ENCODE measurements at regions not wholly inside any gene's neighbourhood (a gene's known extent, or its start where the extent isn't known, plus 50 kb on each side); places are given as distances from the start of the nearest gene placed in this dataset.

DNA sequence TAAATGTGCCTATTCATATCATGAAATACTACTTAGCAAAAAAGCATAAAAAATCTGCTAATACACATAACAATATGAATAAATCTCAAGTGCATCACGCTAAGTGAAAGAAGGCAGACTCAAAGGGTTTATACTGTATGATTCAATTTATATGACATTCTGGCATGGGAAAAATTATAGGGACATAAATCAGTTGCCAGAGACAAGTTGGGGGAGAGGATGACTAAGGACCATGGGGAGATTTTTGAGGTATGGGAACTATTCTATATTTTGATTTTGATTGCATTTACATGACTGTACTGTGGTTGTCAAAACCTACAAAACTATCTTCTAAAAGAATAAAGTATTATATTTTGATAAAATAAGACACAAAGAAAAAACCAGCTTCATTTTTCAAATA is 650.3 kb upstream of the NR5A2 start:
- no peak overlapping the region for H3K9ac ChIP-seq (ENCODE audit: low read depth, low read length)
- H3K4me1 ChIP-seq (ENCODE audit: insufficient read depth, low read length), result no peaks in the 10 kb centered on the region
- H3K36me3 ChIP-seq (ENCODE audit: insufficient read depth, low read length), result no peaks in the 10 kb centered on the region
- H2AFZ ChIP-seq (ENCODE audit: low read depth, low read length), result no peak overlapping the region
- H3K4me2 ChIP-seq (ENCODE audit: insufficient read depth, low read length), result no peak overlapping the region
- H3K27me3 ChIP-seq (ENCODE audit: insufficient read depth, low read length, poor library complexity), result no peaks in the 10 kb centered on the region
- H3K79me2 ChIP-seq (ENCODE audit: insufficient read depth, low read length), result no peaks in the 10 kb centered on the region
- ATAC-seq (ENCODE audit: insufficient read depth, low read depth) (no peak), DNase-seq (no peak)
- H3K4me3 ChIP-seq (ENCODE audit: low read depth in 1 of 2, low read length in 2 of 2), result no peak overlapping the region
- H3K27ac ChIP-seq (ENCODE audit: low read length), result no peak overlapping the region
- no peaks in the 10 kb centered on the region for H4K20me1 ChIP-seq (ENCODE audit: insufficient read depth, low read length)
- no peaks in the 10 kb centered on the region for H3K9me3 ChIP-seq (ENCODE audit: insufficient read depth, low read length, severe bottlenecking)
- TF ChIP-seq, protein P1, sequence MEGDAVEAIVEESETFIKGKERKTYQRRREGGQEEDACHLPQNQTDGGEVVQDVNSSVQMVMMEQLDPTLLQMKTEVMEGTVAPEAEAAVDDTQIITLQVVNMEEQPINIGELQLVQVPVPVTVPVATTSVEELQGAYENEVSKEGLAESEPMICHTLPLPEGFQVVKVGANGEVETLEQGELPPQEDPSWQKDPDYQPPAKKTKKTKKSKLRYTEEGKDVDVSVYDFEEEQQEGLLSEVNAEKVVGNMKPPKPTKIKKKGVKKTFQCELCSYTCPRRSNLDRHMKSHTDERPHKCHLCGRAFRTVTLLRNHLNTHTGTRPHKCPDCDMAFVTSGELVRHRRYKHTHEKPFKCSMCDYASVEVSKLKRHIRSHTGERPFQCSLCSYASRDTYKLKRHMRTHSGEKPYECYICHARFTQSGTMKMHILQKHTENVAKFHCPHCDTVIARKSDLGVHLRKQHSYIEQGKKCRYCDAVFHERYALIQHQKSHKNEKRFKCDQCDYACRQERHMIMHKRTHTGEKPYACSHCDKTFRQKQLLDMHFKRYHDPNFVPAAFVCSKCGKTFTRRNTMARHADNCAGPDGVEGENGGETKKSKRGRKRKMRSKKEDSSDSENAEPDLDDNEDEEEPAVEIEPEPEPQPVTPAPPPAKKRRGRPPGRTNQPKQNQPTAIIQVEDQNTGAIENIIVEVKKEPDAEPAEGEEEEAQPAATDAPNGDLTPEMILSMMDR (IDR thresholded peaks at IDR 0.05; ENCODE audit: borderline replicate concordance, extremely low read depth, low read length, poor library complexity, severe bottlenecking), result no peak
- no peak for TF ChIP-seq EZH2 (IDR thresholded peaks at IDR 0.05; ENCODE audit: borderline replicate concordance, low read depth, low read length, severe bottlenecking)

DNA sequence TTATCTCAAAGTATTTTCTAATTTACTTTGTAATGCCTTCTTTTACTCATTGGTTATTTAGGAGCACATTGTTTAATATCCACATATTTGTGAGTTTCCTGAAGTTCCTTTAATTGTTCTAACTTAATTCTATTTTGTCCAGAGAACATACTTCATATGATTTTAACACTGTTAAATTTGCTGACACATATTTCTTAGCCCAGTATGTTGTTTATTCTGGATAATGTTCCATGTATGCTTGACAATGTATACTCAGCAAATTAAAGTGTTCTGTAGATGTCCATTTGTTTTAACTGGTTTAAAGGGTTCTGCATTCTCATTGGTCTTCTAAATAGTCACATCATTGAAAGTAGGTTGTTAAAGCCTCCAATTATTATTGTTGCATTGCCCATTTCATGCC is 643.7 kb upstream of the NR5A2 start:
- Histone ChIP-seq H3K27me3 (ENCODE audit: insufficient read depth, low read length, poor library complexity) (no peaks in the 10 kb centered on the region), H3K79me2 (ENCODE audit: insufficient read depth, low read length) (no peaks in the 10 kb centered on the region), H3K36me3 (ENCODE audit: insufficient read depth, low read length) (no peaks in the 10 kb centered on the region), H3K4me1 (ENCODE audit: insufficient read depth, low read length) (no peaks in the 10 kb centered on the region), H3K4me3 (ENCODE audit: low read depth in 1 of 2, low read length in 2 of 2) (no peak overlapping the region), H4K20me1 (ENCODE audit: insufficient read depth, low read length) (no peaks in the 10 kb centered on the region), H2AFZ (ENCODE audit: low read depth, low read length) (no peak overlapping the region), H3K9ac (ENCODE audit: low read depth, low read length) (no peak overlapping the region), H3K27ac (ENCODE audit: low read length) (no peak overlapping the region), H3K4me2 (ENCODE audit: insufficient read depth, low read length) (no peak overlapping the region), H3K9me3 (ENCODE audit: insufficient read depth, low read length, severe bottlenecking) (no peaks in the 10 kb centered on the region)
- no peak for TF ChIP-seq EZH2 (IDR thresholded peaks at IDR 0.05; ENCODE audit: borderline replicate concordance, low read depth, low read length, severe bottlenecking)
- TF ChIP-seq, protein P1 (IDR thresholded peaks at IDR 0.05; ENCODE audit: borderline replicate concordance, extremely low read depth, low read length, poor library complexity, severe bottlenecking), result no peak
- DNase-seq, result no peak
- ATAC-seq (ENCODE audit: insufficient read depth, low read depth), result no peak

DNA sequence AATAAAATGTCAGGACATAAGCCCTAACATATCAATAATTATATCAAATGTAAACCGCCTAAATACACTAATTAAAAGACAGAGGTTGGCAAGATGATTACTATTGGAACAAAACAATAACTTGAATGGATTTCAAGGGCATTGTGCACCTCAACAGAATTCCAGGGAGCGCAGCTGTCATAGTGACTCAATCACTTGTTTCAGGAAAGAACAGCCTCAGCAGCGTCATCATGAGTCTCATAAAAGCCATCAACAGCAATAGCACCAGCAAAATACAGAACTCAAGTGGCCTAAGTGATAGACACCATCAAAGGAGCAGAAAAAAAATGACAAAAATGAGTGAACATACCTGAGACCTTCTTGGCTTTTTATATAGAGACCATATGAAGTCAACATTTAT is 632.7 kb upstream of the NR5A2 start:
- ATAC-seq (ENCODE audit: insufficient read depth, low read depth) (no peak), DNase-seq (no peak)
- H3K79me2 ChIP-seq (ENCODE audit: insufficient read depth, low read length), result no peaks in the 10 kb centered on the region
- H3K9ac ChIP-seq (ENCODE audit: low read depth, low read length), result no peak overlapping the region
- H3K9me3 ChIP-seq (ENCODE audit: insufficient read depth, low read length, severe bottlenecking), result peaks cover 5% of the 10 kb centered on the region
- H3K27ac ChIP-seq (ENCODE audit: low read length), result no peak overlapping the region
- H3K4me1 ChIP-seq (ENCODE audit: insufficient read depth, low read length), result no peaks in the 10 kb centered on the region
- no peak overlapping the region for H3K4me3 ChIP-seq (ENCODE audit: low read depth in 1 of 2, low read length in 2 of 2)
- no peaks in the 10 kb centered on the region for H4K20me1 ChIP-seq (ENCODE audit: insufficient read depth, low read length)
- no peaks in the 10 kb centered on the region for H3K27me3 ChIP-seq (ENCODE audit: insufficient read depth, low read length, poor library complexity)
- H3K36me3 ChIP-seq (ENCODE audit: insufficient read depth, low read length), result no peaks in the 10 kb centered on the region
- no peak overlapping the region for H2AFZ ChIP-seq (ENCODE audit: low read depth, low read length)
- no peak for TF ChIP-seq EZH2 (IDR thresholded peaks at IDR 0.05; ENCODE audit: borderline replicate concordance, low read depth, low read length, severe bottlenecking)
- TF ChIP-seq, protein P1 (IDR thresholded peaks at IDR 0.05; ENCODE audit: borderline replicate concordance, extremely low read depth, low read length, poor library complexity, severe bottlenecking), result no peak
- H3K4me2 ChIP-seq (ENCODE audit: insufficient read depth, low read length), result no peak overlapping the region

DNA sequence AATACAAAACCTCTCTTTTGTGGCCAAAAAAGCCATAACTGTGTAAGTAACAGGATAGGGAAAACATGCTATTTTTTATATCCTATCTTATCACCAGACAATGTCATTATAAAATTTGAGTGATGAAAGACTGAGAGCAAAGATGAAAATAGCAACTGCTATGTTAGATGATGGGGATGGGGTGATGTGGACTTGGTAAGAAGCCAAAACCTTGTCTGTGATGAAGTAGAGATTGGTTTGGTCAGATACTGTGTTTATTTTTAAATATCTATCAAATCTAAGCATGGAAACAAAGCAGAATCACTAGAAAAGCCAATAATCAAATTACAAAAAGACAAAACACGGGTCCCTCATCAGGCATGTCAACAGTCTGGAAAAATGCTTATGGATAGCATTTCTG is 631.1 kb upstream of the NR5A2 start:
- Histone ChIP-seq H3K27me3 (ENCODE audit: insufficient read depth, low read length, poor library complexity) (no peaks in the 10 kb centered on the region), H4K20me1 (ENCODE audit: insufficient read depth, low read length) (no peaks in the 10 kb centered on the region), H3K79me2 (ENCODE audit: insufficient read depth, low read length) (no peaks in the 10 kb centered on the region), H3K27ac (ENCODE audit: low read length) (no peak overlapping the region), H3K9ac (ENCODE audit: low read depth, low read length) (no peak overlapping the region), H3K4me1 (ENCODE audit: insufficient read depth, low read length) (peaks cover 2% of the 10 kb centered on the region; the same call in 1 of the 2 replicates), H3K4me3 (ENCODE audit: low read depth in 1 of 2, low read length in 2 of 2) (no peak overlapping the region), H3K36me3 (ENCODE audit: insufficient read depth, low read length) (no peaks in the 10 kb centered on the region), H3K9me3 (ENCODE audit: insufficient read depth, low read length, severe bottlenecking) (peaks cover 5% of the 10 kb centered on the region), H2AFZ (ENCODE audit: low read depth, low read length) (no peak overlapping the region), H3K4me2 (ENCODE audit: insufficient read depth, low read length) (no peak overlapping the region)
- DNase-seq (no peak), ATAC-seq (ENCODE audit: insufficient read depth, low read depth) (no peak)
- TF ChIP-seq EZH2 (IDR thresholded peaks at IDR 0.05; ENCODE audit: borderline replicate concordance, low read depth, low read length, severe bottlenecking), result no peak
- TF ChIP-seq, protein P1 (IDR thresholded peaks at IDR 0.05; ENCODE audit: borderline replicate concordance, extremely low read depth, low read length, poor library complexity, severe bottlenecking), result no peak

Measured in DND-41 (cell line).